Liver (tissue), 7 donors: ENCODE measurements at regions not wholly inside any gene's neighbourhood (a gene's known extent, or its start where the extent isn't known, plus 50 kb on each side); places are given as distances from the start of the nearest gene placed in this dataset.

ENCODE experiments used
- DNase-seq: peaks from one replicate; pipeline ENCODE4 v3.0.0-alpha.2; 2017; ENCODE audit warnings: low spot score
- H3K27ac ChIP-seq, 2 donors: one replicate each; pipeline ENCODE4 v1.7.0; 2013; ENCODE audit warnings: inconsistent platforms in 2 of 2, low read length in 2 of 2, control low read depth in 1 of 2, low read depth in 1 of 2, mild to moderate bottlenecking in 1 of 2
- H3K27me3 ChIP-seq, 4 donors: one replicate each; pipeline versions ENCODE4 v1.6.1 to v1.7.0; 2013; ENCODE audit warnings: low read length in 3 of 4, inconsistent platforms in 1 of 4, mild to moderate bottlenecking in 1 of 4, moderate library complexity in 1 of 4; ENCODE audit not compliant: control insufficient read depth in 4 of 4, insufficient read depth in 4 of 4
- H3K36me3 ChIP-seq, 4 donors: one replicate each; pipeline versions ENCODE4 v1.6.1 to v1.7.0; 2013; ENCODE audit warnings: low read length in 3 of 4, mild to moderate bottlenecking in 3 of 4, low read depth in 1 of 4, moderate library complexity in 1 of 4; ENCODE audit not compliant: control insufficient read depth in 4 of 4, insufficient read depth in 3 of 4
- H3K4me1 ChIP-seq, 4 donors: one replicate each; pipeline versions ENCODE4 v1.6.1 to v1.7.0; 2013; ENCODE audit warnings: low read length in 3 of 4, mild to moderate bottlenecking in 3 of 4, moderate library complexity in 1 of 4; ENCODE audit not compliant: control insufficient read depth in 4 of 4, insufficient read depth in 4 of 4
- H3K4me3 ChIP-seq, 3 donors: one replicate each; pipeline versions ENCODE4 v1.6.1 to v1.7.0; 2013; ENCODE audit warnings: low read length in 3 of 3, control low read depth in 1 of 3, low read depth in 1 of 3, mild to moderate bottlenecking in 1 of 3
- H3K9ac ChIP-seq, 2 donors: one replicate each; pipeline ENCODE4 v1.7.0; 2013; ENCODE audit warnings: low read length in 2 of 2, mild to moderate bottlenecking in 2 of 2, moderate library complexity in 2 of 2, control low read depth in 1 of 2, low read depth in 1 of 2
- H3K9me3 ChIP-seq, 4 donors: one replicate each; pipeline versions ENCODE4 v1.6.1 to v1.7.0; 2013; ENCODE audit warnings: low read length in 3 of 4; ENCODE audit not compliant: control insufficient read depth in 4 of 4
- FOXA1 ChIP-seq: IDR thresholded peaks from 2 replicates; pipeline ENCODE4 v1.6.1; 2016; ENCODE audit warnings: antibody characterized with exemption
- FOXA2 ChIP-seq: IDR thresholded peaks from 2 replicates; pipeline ENCODE4 v1.6.1; 2016; ENCODE audit warnings: antibody characterized with exemption
- HNF4A ChIP-seq, 2 donors: conservative IDR thresholded peaks; 2 replicates each; pipeline ENCODE4 v1.6.1; 2016; ENCODE audit warnings: antibody characterized with exemption in 2 of 2, mild to moderate bottlenecking in 2 of 2
- HNF4G ChIP-seq: IDR thresholded peaks from 2 replicates; pipeline ENCODE4 v1.6.1; 2016; ENCODE audit warnings: antibody characterized with exemption
- JUND ChIP-seq, 2 donors: IDR thresholded peaks; 2 replicates each; pipeline ENCODE4 v1.6.1; 2016; ENCODE audit warnings: antibody characterized with exemption in 2 of 2
- NR2F2 ChIP-seq: IDR thresholded peaks from 2 replicates; pipeline ENCODE4 v1.6.1; 2016; ENCODE audit warnings: antibody characterized with exemption
- RXRA ChIP-seq, 2 donors: IDR thresholded peaks; 2 replicates each; pipeline ENCODE4 v1.6.1; 2017 to 2018; ENCODE audit warnings: antibody characterized with exemption in 2 of 2, mild to moderate bottlenecking in 1 of 2
- SP1 ChIP-seq: IDR thresholded peaks from 2 replicates; pipeline ENCODE4 v1.6.1; 2018; ENCODE audit warnings: antibody characterized with exemption, mild to moderate bottlenecking
- TAF1 ChIP-seq: conservative IDR thresholded peaks from 2 replicates; pipeline ENCODE4 v1.6.1; 2016; ENCODE audit warnings: antibody characterized with exemption, mild to moderate bottlenecking
- YY1 ChIP-seq: IDR thresholded peaks from 2 replicates; pipeline ENCODE4 v1.6.1; 2016; ENCODE audit warnings: antibody characterized with exemption, mild to moderate bottlenecking
- WGBS: extraction: QIAGEN DNeasy Blood & Tissue Kit; methylation state at CpG from one replicate; pipeline ENCODE4 v1.1.7; 2013; 5-methylcytosine and 5-hydroxymethylcytosine counted together
- TF ChIP-seq, protein P1 (sequence below): IDR thresholded peaks from 2 replicates; pipeline ENCODE4 v1.6.1; 2016; ENCODE audit warnings: antibody characterized with exemption, mild to moderate bottlenecking
- TF ChIP-seq, protein P2 (sequence below): IDR thresholded peaks from 2 replicates; pipeline ENCODE4 v1.6.1; 2016; ENCODE audit warnings: antibody characterized with exemption
- TF ChIP-seq, protein P3 (sequence below): IDR thresholded peaks from 2 replicates; pipeline ENCODE4 v1.6.1; 2016; ENCODE audit warnings: antibody characterized with exemption
- TF ChIP-seq, protein P4 (sequence below): IDR thresholded peaks from 2 replicates; pipeline ENCODE4 v1.6.1; 2016; ENCODE audit warnings: antibody characterized with exemption
- donor health status: healthy.
- donor health status: healthy.
- donor health status: healthy.
- donor health status: healthy.

DNA sequence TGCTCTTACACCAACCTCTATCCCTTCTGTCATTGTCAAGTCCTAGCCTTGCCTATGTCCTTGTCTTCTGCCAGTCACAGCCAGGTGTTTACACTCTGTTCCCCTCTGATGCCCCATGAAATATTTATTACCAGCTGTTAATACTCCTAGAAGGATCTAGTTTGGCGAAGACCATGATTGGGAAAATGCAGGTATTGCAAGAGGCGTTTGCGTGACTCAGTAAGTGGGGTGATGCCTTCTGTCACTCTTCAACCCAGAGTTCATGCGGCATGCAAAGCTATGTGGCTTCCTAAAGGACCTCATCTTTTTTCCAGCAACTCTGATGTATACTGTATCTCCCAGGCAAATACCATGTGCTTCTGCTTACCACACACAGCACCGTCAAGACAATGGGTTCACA lies 81.8 kb upstream of the GJB6 start:
- DNase-seq: no peak
- Histone ChIP-seq H3K9me3 (no peaks in the 10 kb centered on the region), H3K36me3 (no peaks in the 10 kb centered on the region), H3K27ac (no peak overlapping the region), H3K27me3 (no peaks in the 10 kb centered on the region), H3K9ac (no peak overlapping the region), H3K4me3 (no peak overlapping the region), H3K4me1 (no peaks in the 10 kb centered on the region)
- TF ChIP-seq, protein P1, sequence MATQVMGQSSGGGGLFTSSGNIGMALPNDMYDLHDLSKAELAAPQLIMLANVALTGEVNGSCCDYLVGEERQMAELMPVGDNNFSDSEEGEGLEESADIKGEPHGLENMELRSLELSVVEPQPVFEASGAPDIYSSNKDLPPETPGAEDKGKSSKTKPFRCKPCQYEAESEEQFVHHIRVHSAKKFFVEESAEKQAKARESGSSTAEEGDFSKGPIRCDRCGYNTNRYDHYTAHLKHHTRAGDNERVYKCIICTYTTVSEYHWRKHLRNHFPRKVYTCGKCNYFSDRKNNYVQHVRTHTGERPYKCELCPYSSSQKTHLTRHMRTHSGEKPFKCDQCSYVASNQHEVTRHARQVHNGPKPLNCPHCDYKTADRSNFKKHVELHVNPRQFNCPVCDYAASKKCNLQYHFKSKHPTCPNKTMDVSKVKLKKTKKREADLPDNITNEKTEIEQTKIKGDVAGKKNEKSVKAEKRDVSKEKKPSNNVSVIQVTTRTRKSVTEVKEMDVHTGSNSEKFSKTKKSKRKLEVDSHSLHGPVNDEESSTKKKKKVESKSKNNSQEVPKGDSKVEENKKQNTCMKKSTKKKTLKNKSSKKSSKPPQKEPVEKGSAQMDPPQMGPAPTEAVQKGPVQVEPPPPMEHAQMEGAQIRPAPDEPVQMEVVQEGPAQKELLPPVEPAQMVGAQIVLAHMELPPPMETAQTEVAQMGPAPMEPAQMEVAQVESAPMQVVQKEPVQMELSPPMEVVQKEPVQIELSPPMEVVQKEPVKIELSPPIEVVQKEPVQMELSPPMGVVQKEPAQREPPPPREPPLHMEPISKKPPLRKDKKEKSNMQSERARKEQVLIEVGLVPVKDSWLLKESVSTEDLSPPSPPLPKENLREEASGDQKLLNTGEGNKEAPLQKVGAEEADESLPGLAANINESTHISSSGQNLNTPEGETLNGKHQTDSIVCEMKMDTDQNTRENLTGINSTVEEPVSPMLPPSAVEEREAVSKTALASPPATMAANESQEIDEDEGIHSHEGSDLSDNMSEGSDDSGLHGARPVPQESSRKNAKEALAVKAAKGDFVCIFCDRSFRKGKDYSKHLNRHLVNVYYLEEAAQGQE: no peak
- TF ChIP-seq TAF1: no peak
- TF ChIP-seq, protein P2, sequence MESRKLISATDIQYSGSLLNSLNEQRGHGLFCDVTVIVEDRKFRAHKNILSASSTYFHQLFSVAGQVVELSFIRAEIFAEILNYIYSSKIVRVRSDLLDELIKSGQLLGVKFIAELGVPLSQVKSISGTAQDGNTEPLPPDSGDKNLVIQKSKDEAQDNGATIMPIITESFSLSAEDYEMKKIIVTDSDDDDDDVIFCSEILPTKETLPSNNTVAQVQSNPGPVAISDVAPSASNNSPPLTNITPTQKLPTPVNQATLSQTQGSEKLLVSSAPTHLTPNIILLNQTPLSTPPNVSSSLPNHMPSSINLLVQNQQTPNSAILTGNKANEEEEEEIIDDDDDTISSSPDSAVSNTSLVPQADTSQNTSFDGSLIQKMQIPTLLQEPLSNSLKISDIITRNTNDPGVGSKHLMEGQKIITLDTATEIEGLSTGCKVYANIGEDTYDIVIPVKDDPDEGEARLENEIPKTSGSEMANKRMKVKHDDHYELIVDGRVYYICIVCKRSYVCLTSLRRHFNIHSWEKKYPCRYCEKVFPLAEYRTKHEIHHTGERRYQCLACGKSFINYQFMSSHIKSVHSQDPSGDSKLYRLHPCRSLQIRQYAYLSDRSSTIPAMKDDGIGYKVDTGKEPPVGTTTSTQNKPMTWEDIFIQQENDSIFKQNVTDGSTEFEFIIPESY: no peak
- TF ChIP-seq, protein P3, sequence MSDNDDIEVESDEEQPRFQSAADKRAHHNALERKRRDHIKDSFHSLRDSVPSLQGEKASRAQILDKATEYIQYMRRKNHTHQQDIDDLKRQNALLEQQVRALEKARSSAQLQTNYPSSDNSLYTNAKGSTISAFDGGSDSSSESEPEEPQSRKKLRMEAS: no peak
- no peak for TF ChIP-seq SP1
- TF ChIP-seq FOXA2: no peak
- TF ChIP-seq, protein P4, sequence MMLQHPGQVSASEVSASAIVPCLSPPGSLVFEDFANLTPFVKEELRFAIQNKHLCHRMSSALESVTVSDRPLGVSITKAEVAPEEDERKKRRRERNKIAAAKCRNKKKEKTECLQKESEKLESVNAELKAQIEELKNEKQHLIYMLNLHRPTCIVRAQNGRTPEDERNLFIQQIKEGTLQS: no peak
- TF ChIP-seq NR2F2: no peak
- TF ChIP-seq RXRA (IDR thresholded peaks at IDR 0.05): no peak
- 91% methylated on average over 5 of the region's 5 CpGs for WGBS

DNA sequence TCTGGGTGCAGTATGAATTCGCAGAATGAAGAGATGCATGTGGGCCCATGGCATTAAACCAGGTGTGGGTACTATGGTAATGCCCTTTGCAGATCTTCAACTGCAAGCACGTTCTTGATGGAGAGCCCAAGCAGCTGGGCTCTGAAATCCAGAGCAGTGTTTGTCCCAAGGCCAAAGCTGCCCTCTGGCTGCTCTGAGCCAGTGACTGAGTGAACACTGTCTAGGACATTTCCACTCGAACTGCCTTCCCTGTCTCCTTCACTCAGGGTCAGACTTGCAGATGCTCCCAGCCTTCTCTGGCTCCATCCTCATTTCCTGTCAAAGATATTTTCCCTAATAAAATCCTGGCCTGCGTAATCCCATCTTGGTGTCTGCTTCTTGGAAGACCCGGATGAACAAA lies 80.2 kb upstream of the GJB6 start:
- no peaks in the 10 kb centered on the region for H3K27me3 ChIP-seq
- no peak for DNase-seq
- no peak overlapping the region for H3K4me3 ChIP-seq
- 91% methylated on average over 5 of the region's 5 CpGs for WGBS
- TF ChIP-seq JUND (IDR thresholded peaks at IDR 0.05): no peak
- TF ChIP-seq FOXA2: no peak
- TF ChIP-seq, protein P4: no peak
- no peak for TF ChIP-seq HNF4G
- no peak for TF ChIP-seq NR2F2
- no peak for TF ChIP-seq YY1
- TF ChIP-seq RXRA (IDR thresholded peaks at IDR 0.05): no peak
- no peak for TF ChIP-seq FOXA1
- TF ChIP-seq HNF4A (conservative IDR thresholded peaks at IDR 0.05): no peak
- H3K4me1 ChIP-seq: no peaks in the 10 kb centered on the region
- H3K36me3 ChIP-seq: no peaks in the 10 kb centered on the region
- H3K27ac ChIP-seq: no peak overlapping the region
- H3K9me3 ChIP-seq: peaks cover 0 to 4% (median 2%) of the 10 kb centered on the region in 4 donors
- no peak overlapping the region for H3K9ac ChIP-seq
